ENCODE measurements at regions not wholly inside any gene's neighbourhood (a gene's known extent, or its start where the extent isn't known, plus 50 kb on each side); places are given as distances from the start of the nearest gene placed in this dataset.

GRCh38 chr20:11193241-11193640, 519.4 kb upstream of the JAG1 start:
- no peak overlapping the region for H3K27ac ChIP-seq (ENCODE audit: extremely low read length, insufficient read depth, low read length)
- no TSS peak for BruUV-seq (replicated peaks)
- POLR2A ChIA-PET, result no interaction called here
- H3K79me2 ChIP-seq (ENCODE audit: insufficient read depth, low read length), result no peaks in the 10 kb centered on the region
- H2AFZ ChIP-seq (ENCODE audit: low read length), result no peak overlapping the region
- CTCF ChIA-PET (ENCODE audit: low intra/inter-chr PET ratio, low total read pairs), result no interaction called here
- no peaks in the 10 kb centered on the region; a peak in 1 of 5 replicates for H3K27me3 ChIP-seq (ENCODE audit: control insufficient read depth in 1 of 2, insufficient read depth in 2 of 2, low read length in 2 of 2)
- DNase-seq (ENCODE audit: low spot score), result no peak
- intact Hi-C loops (cut with micrococcal nuclease; ENCODE audit: unreplicated experiment) (no loop called here), in situ Hi-C loops (cut with HindIII; ENCODE audit: extremely low pct_ligation_motif_present, low pct_unique_long_range_greater_than_20kb) (no loop called here)
- no peaks in the 10 kb centered on the region for H3K9me3 ChIP-seq (ENCODE audit: low read length)
- H3K36me3 ChIP-seq (replicated peaks in 1 of 2; ENCODE audit: control insufficient read depth in 1 of 2, insufficient read depth in 2 of 2, low read length in 2 of 2), result no peaks in the 10 kb centered on the region
- no peaks in the 10 kb centered on the region for H4K20me1 ChIP-seq (ENCODE audit: insufficient read depth, low read length)
- H3K4me2 ChIP-seq (ENCODE audit: low read depth, low read length), result no peak overlapping the region
- no peaks in the 10 kb centered on the region for H3K4me1 ChIP-seq (ENCODE audit: insufficient read depth, low read length)
- no peak overlapping the region for H3K9ac ChIP-seq (ENCODE audit: insufficient read depth, low read depth, low read length)
- no peak overlapping the region for H3K4me3 ChIP-seq (replicated peaks in 1 of 3; ENCODE audit: insufficient read depth in 1 of 3, low read depth in 2 of 3, low read length in 3 of 3)
- ATAC-seq, result no peak
- FAIRE-seq, result no peak
- TF ChIP-seq YEATS4 (CRISPR knock-in tag; IDR thresholded peaks at IDR 0.05; ENCODE audit: borderline replicate concordance), result no peak
- no peak for TF ChIP-seq ZNF770 (CRISPR knock-in tag; IDR thresholded peaks at IDR 0.05)
- TF ChIP-seq ZNF350 (CRISPR knock-in tag; IDR thresholded peaks at IDR 0.05; ENCODE audit: borderline replicate concordance, low read depth), result no peak
- no peak for TF ChIP-seq ZNF101 (CRISPR knock-in tag; IDR thresholded peaks at IDR 0.05; ENCODE audit: borderline replicate concordance, low read depth)
- no peak for TF ChIP-seq ZSCAN21 (CRISPR knock-in tag; IDR thresholded peaks at IDR 0.05; ENCODE audit: borderline replicate concordance)
- no peak for TF ChIP-seq KLF16 (CRISPR knock-in tag; IDR thresholded peaks at IDR 0.05)
- no peak for TF ChIP-seq REXO4 (CRISPR knock-in tag; IDR thresholded peaks at IDR 0.05; ENCODE audit: borderline replicate concordance)
- no peak for TF ChIP-seq TFDP2 (CRISPR knock-in tag; IDR thresholded peaks at IDR 0.05)
- no peak for TF ChIP-seq ZHX2 (IDR thresholded peaks at IDR 0.05; ENCODE audit: low read depth)
- TF ChIP-seq ZHX2 (CRISPR knock-in tag; IDR thresholded peaks at IDR 0.05; ENCODE audit: borderline replicate concordance), result no peak
- no peak for TF ChIP-seq TRAFD1 (CRISPR knock-in tag; IDR thresholded peaks at IDR 0.05; ENCODE audit: borderline replicate concordance)
- no peak for TF ChIP-seq CEBPG (CRISPR knock-in tag; IDR thresholded peaks at IDR 0.05)
